ENCODE measurements at regions not wholly inside any gene's neighbourhood (a gene's known extent, or its start where the extent isn't known, plus 50 kb on each side); places are given as distances from the start of the nearest gene placed in this dataset.

- TF ChIP-seq CTCF (IDR thresholded peaks at IDR 0.05) = no peak
- no peak for TF ChIP-seq POLR2A (IDR thresholded peaks at IDR 0.05)
Measured at GRCh38 chr10:36703179-36703578, 422.2 kb upstream of the ANKRD30A start.
